Neuronal stem cell (in vitro differentiated cells): ENCODE measurements at regions not wholly inside any gene's neighbourhood (a gene's known extent, or its start where the extent isn't known, plus 50 kb on each side); places are given as distances from the start of the nearest gene placed in this dataset.

ENCODE experiments used
- DNase-seq: peaks from one replicate; pipeline ENCODE4 v3.0.0-alpha.2; 2013; ENCODE audit warnings: low spot score
- H2AFZ ChIP-seq: one replicate; pipeline ENCODE4 v1.6.1; 2013; ENCODE audit warnings: mild to moderate bottlenecking, low read length, inconsistent platforms
- H2AK5ac ChIP-seq: 2 replicates; pipeline ENCODE4 v1.6.1; 2013; ENCODE audit warnings: low read depth, mild to moderate bottlenecking, inconsistent platforms, low read length, moderate library complexity, mixed read lengths
- H2BK120ac ChIP-seq: 2 replicates; pipeline ENCODE4 v1.6.1; 2013; ENCODE audit warnings: low read depth, mild to moderate bottlenecking, inconsistent platforms, low read length, moderate library complexity, mixed read lengths
- H2BK12ac ChIP-seq: one replicate; pipeline ENCODE4 v1.6.1; 2013; ENCODE audit warnings: low read length, inconsistent platforms
- H2BK15ac ChIP-seq: 2 replicates; pipeline ENCODE4 v1.6.1; 2013; ENCODE audit warnings: mild to moderate bottlenecking, low read length, inconsistent platforms, mixed read lengths
- H2BK5ac ChIP-seq: one replicate; pipeline ENCODE4 v1.6.1; 2013; ENCODE audit warnings: inconsistent platforms, mild to moderate bottlenecking, low read length, moderate library complexity
- H3K14ac ChIP-seq: one replicate; pipeline ENCODE4 v1.6.1; 2013; ENCODE audit warnings: low read length, inconsistent platforms
- H3K18ac ChIP-seq: 2 replicates; pipeline ENCODE4 v1.6.1; 2013; ENCODE audit warnings: low read length, inconsistent platforms
- H3K23ac ChIP-seq: 2 replicates; pipeline ENCODE4 v1.6.1; 2013; ENCODE audit warnings: low read depth, mild to moderate bottlenecking, mixed read lengths, low read length, inconsistent platforms; ENCODE audit not compliant: poor library complexity
- H3K27ac ChIP-seq: replicated peaks from 3 replicates; pipeline ENCODE4 v1.5.1; 2013; ENCODE audit warnings: low read length, inconsistent platforms
- H3K27me3 ChIP-seq, 3 experiments: 2 replicates each; pipeline ENCODE4 v1.6.1; 2013; ENCODE audit warnings: low read length in 3 of 3, mild to moderate bottlenecking in 2 of 3, inconsistent platforms in 1 of 3, low read depth in 1 of 3, mixed read lengths in 1 of 3, moderate library complexity in 1 of 3; ENCODE audit not compliant: control insufficient read depth in 3 of 3, insufficient read depth in 3 of 3
- H3K36me3 ChIP-seq, 2 donors: replicated peaks in 1 of 2; 2 replicates each; pipeline ENCODE4 v1.6.1; 2013; ENCODE audit warnings: low read length in 2 of 2; ENCODE audit not compliant: control insufficient read depth in 2 of 2, insufficient read depth in 2 of 2
- H3K4ac ChIP-seq: 2 replicates; pipeline ENCODE4 v1.6.1; 2013; ENCODE audit warnings: inconsistent platforms, mild to moderate bottlenecking, low read length, moderate library complexity
- H3K4me1 ChIP-seq, 2 donors: 1 replicate in 1 of 2; 2 replicates in 1 of 2; pipeline ENCODE4 v1.6.1; 2013; ENCODE audit warnings: low read length in 2 of 2, low read depth in 1 of 2; ENCODE audit not compliant: control insufficient read depth in 2 of 2, insufficient read depth in 1 of 2
- H3K4me2 ChIP-seq: one replicate; pipeline ENCODE4 v1.6.1; 2013; ENCODE audit warnings: mild to moderate bottlenecking, low read length, inconsistent platforms; ENCODE audit not compliant: insufficient read depth, poor library complexity, severe bottlenecking
- H3K4me3 ChIP-seq, 2 donors: 2 replicates each; pipeline ENCODE4 v1.5.1; 2013; ENCODE audit warnings: low read length in 2 of 2, mild to moderate bottlenecking in 2 of 2, inconsistent platforms in 1 of 2, moderate library complexity in 1 of 2
- H3K79me1 ChIP-seq: one replicate; pipeline ENCODE4 v1.6.1; 2013; ENCODE audit warnings: low read depth, mild to moderate bottlenecking, inconsistent platforms, low read length, moderate library complexity
- H3K9ac ChIP-seq: one replicate; pipeline ENCODE4 v1.6.1; 2013; ENCODE audit warnings: mild to moderate bottlenecking, low read depth, low read length, inconsistent platforms; ENCODE audit not compliant: poor library complexity
- H3K9me3 ChIP-seq, 2 donors: replicated peaks in 1 of 2; 2 replicates each; pipeline versions ENCODE3 to v1.6.1; 2013; ENCODE audit warnings: low read length in 2 of 2, mild to moderate bottlenecking in 2 of 2, inconsistent platforms in 1 of 2, low read depth in 1 of 2, mixed read lengths in 1 of 2, moderate library complexity in 1 of 2; ENCODE audit not compliant: control insufficient read depth in 2 of 2, insufficient read depth in 1 of 2
- H4K8ac ChIP-seq: one replicate; pipeline ENCODE4 v1.6.1; 2013; ENCODE audit warnings: low read depth, mild to moderate bottlenecking, inconsistent platforms, low read length, moderate library complexity
- H4K91ac ChIP-seq: one replicate; pipeline ENCODE4 v1.6.1; 2013; ENCODE audit warnings: low read length, low read depth, mild to moderate bottlenecking, inconsistent platforms; ENCODE audit not compliant: poor library complexity
- WGBS, 2 donors: extraction: QIAGEN DNeasy Blood & Tissue Kit; methylation state at CpG; one replicate each; pipeline ENCODE4 v1.1.7; 2013; ENCODE audit warnings: missing lambda C conversion rate in 2 of 2, mixed read lengths in 1 of 2; ENCODE audit not compliant: insufficient read length in 2 of 2, insufficient replicate concordance in 1 of 2; ENCODE audit errors: extremely low coverage in 2 of 2; 5-methylcytosine and 5-hydroxymethylcytosine counted together

GRCh38 chr7:25908154-25908949 lies 243.6 kb upstream of the NFE2L3 start:
- H2BK120ac ChIP-seq, result no peak overlapping the region
- no peak overlapping the region for H4K91ac ChIP-seq
- DNase-seq, result no peak
- H2BK15ac ChIP-seq, result no peak overlapping the region
- H4K8ac ChIP-seq, result no peak overlapping the region
- H3K27ac ChIP-seq, result no peak overlapping the region
- no peak overlapping the region for H2AK5ac ChIP-seq
- no peak overlapping the region for H3K23ac ChIP-seq
- no peak overlapping the region for H3K4me3 ChIP-seq
- no peaks in the 10 kb centered on the region for H3K79me1 ChIP-seq
- no peaks in the 10 kb centered on the region for H3K9me3 ChIP-seq
- H3K4me2 ChIP-seq, result no peak overlapping the region
- WGBS, 2 donors, result no CpG with 5 or more reads among the region's 1 CpG
- H3K27me3 ChIP-seq, result peaks cover 0 to 19% (median 0%) of the 10 kb centered on the region in 3 experiments
- H2BK5ac ChIP-seq, result no peak overlapping the region
- no peak overlapping the region for H2BK12ac ChIP-seq
- no peaks in the 10 kb centered on the region for H3K36me3 ChIP-seq
- H3K18ac ChIP-seq, result no peak overlapping the region
- no peak overlapping the region for H3K9ac ChIP-seq
- H3K14ac ChIP-seq, result no peak overlapping the region
- no peak overlapping the region for H2AFZ ChIP-seq
- H3K4ac ChIP-seq, result no peak overlapping the region
- no peaks in the 10 kb centered on the region for H3K4me1 ChIP-seq

- no peak overlapping the region for H3K14ac ChIP-seq
- DNase-seq, result no peak
- H3K27ac ChIP-seq, result no peak overlapping the region
- no peak overlapping the region for H3K9ac ChIP-seq
- no peak overlapping the region for H2AFZ ChIP-seq
- no peak overlapping the region for H3K4me2 ChIP-seq
- no peak overlapping the region for H4K91ac ChIP-seq
- no CpG with 5 or more reads among the region's 7 CpGs for WGBS, 2 donors
- H3K27me3 ChIP-seq, result peaks cover 0 to 5% (median 0%) of the 10 kb centered on the region in 3 experiments
- H3K9me3 ChIP-seq, result no peaks in the 10 kb centered on the region
- no peak overlapping the region for H2BK120ac ChIP-seq
- no peaks in the 10 kb centered on the region for H3K36me3 ChIP-seq
- H2BK5ac ChIP-seq, result no peak overlapping the region
- H3K23ac ChIP-seq, result no peak overlapping the region
- H2BK15ac ChIP-seq, result no peak overlapping the region
- H4K8ac ChIP-seq, result no peak overlapping the region
- no peak overlapping the region for H3K18ac ChIP-seq
- no peak overlapping the region for H2AK5ac ChIP-seq
- no peaks in the 10 kb centered on the region for H3K4me1 ChIP-seq
- H3K4ac ChIP-seq, result no peak overlapping the region
- no peaks in the 10 kb centered on the region for H3K79me1 ChIP-seq
- H3K4me3 ChIP-seq, result no peak overlapping the region
- no peak overlapping the region for H2BK12ac ChIP-seq
These were observed 240.0 kb upstream of the NFE2L3 start for GRCh38 chr7:25911738-25912607.

- no peak overlapping the region for H2BK5ac ChIP-seq
- no peak overlapping the region for H3K14ac ChIP-seq
- H2BK120ac ChIP-seq, result no peak overlapping the region
- no peaks in the 10 kb centered on the region for H3K9me3 ChIP-seq
- H2BK15ac ChIP-seq, result no peak overlapping the region
- no peak overlapping the region for H3K4me2 ChIP-seq
- DNase-seq, result no peak
- H3K79me1 ChIP-seq, result no peaks in the 10 kb centered on the region
- H3K36me3 ChIP-seq, result no peaks in the 10 kb centered on the region
- no peak overlapping the region for H3K9ac ChIP-seq
- no peak overlapping the region for H3K4me3 ChIP-seq
- H3K27ac ChIP-seq, result no peak overlapping the region
- H2BK12ac ChIP-seq, result no peak overlapping the region
- no peak overlapping the region for H3K18ac ChIP-seq
- H3K4me1 ChIP-seq, result no peaks in the 10 kb centered on the region
- no peak overlapping the region for H4K8ac ChIP-seq
- H3K27me3 ChIP-seq, result no peaks in the 10 kb centered on the region
- no peak overlapping the region for H4K91ac ChIP-seq
- no CpG with 5 or more reads among the region's 6 CpGs for WGBS, 2 donors
- no peak overlapping the region for H3K23ac ChIP-seq
- H2AK5ac ChIP-seq, result no peak overlapping the region
- no peak overlapping the region for H3K4ac ChIP-seq
- no peak overlapping the region for H2AFZ ChIP-seq
These were observed 238.3 kb upstream of the NFE2L3 start for GRCh38 chr7:25913598-25914224.

GRCh38 chr7:25918731-25919130 lies 233.3 kb upstream of the NFE2L3 start:
- no peak overlapping the region for H3K14ac ChIP-seq
- no peak overlapping the region for H2BK120ac ChIP-seq
- no peak overlapping the region for H2BK12ac ChIP-seq
- H3K79me1 ChIP-seq, result no peaks in the 10 kb centered on the region
- no peak overlapping the region for H3K18ac ChIP-seq
- no peaks in the 10 kb centered on the region for H3K36me3 ChIP-seq
- DNase-seq, result no peak
- no peak overlapping the region for H3K4me3 ChIP-seq
- no CpG with 5 or more reads among the region's 1 CpG for WGBS, 2 donors
- no peak overlapping the region for H2BK15ac ChIP-seq
- no peak overlapping the region for H2AFZ ChIP-seq
- no peak overlapping the region for H3K4ac ChIP-seq
- H3K27ac ChIP-seq, result no peak overlapping the region
- no peaks in the 10 kb centered on the region for H3K27me3 ChIP-seq
- H2AK5ac ChIP-seq, result no peak overlapping the region
- H3K9me3 ChIP-seq, result no peaks in the 10 kb centered on the region
- H3K4me2 ChIP-seq, result no peak overlapping the region
- no peaks in the 10 kb centered on the region for H3K4me1 ChIP-seq
- H3K9ac ChIP-seq, result no peak overlapping the region
- no peak overlapping the region for H3K23ac ChIP-seq
- no peak overlapping the region for H4K91ac ChIP-seq
- H2BK5ac ChIP-seq, result no peak overlapping the region
- no peak overlapping the region for H4K8ac ChIP-seq
